Stomach (tissue), 4 donors: ENCODE measurements at regions not wholly inside any gene's neighbourhood (a gene's known extent, or its start where the extent isn't known, plus 50 kb on each side); places are given as distances from the start of the nearest gene placed in this dataset.

Experiments
- EP300 ChIP-seq: sonication (generic); formaldehyde crosslinking; IDR thresholded peaks from one replicate; pipeline ENCODE4 v1.6.1; 2017; ENCODE audit warnings: antibody characterized with exemption
- POLR2A ChIP-seq, 4 donors: fragments of 450-650 bp; IDR thresholded peaks; one replicate each; pipeline ENCODE4 v1.6.1; 2016; ENCODE audit warnings: antibody characterized with exemption in 4 of 4, control low read depth in 2 of 4, mild to moderate bottlenecking in 1 of 4, moderate library complexity in 1 of 4
- POLR2AphosphoS5 ChIP-seq, 3 donors: sonication (generic); formaldehyde crosslinking; IDR thresholded peaks; one replicate each; pipeline ENCODE4 v1.6.1; 2016; ENCODE audit warnings: antibody characterized with exemption in 3 of 3
- TF ChIP-seq, protein P1 (sequence below), 7 experiments: fragments of 450-650 bp in 4 of 7; fragments of 200-600 bp in 3 of 7; sonication (generic) in 3 of 7; IDR thresholded peaks; one replicate each; pipeline ENCODE4 v1.5.1; 2016 to 2019; ENCODE audit warnings: antibody characterized with exemption in 7 of 7, control low read depth in 2 of 7, mild to moderate bottlenecking in 1 of 7

DNA sequence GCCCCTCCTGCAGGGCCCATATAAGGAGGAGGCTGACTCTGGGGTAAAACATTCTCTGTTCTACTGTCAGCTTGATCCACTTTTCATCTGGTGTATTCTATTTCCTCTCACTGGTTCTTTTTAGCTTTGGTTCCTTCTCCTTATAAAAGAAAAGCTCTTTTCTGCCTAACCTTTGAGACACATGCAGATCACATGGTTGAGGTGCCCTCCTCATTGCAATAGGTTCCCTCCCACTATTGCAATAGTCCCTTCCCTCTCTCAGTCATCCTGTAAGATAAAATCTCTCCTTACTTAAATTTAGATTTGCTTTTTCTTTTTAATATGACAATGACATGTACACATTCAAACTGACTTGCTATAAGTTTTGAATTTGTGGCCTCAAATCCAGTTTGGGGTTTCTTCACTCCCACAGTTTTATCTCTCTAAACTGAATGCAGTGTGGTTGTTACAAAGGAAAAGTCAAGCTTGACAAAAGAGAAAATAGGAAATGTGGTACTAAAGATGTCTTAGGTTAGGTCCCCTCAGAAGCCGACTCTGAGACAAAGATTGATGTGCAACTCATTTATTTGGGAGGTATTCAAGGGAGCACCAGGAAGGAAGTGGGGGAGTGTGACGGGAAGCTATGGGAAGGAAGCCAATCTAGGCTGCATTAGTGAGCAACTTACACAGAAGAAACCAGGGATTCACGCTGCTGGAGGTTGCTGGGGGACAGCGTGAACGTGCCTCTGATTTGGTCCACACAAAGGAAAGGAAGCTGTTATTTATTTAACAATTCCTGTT, 127.6 kb upstream of the LINC00305 start:
- TF ChIP-seq, protein P1, sequence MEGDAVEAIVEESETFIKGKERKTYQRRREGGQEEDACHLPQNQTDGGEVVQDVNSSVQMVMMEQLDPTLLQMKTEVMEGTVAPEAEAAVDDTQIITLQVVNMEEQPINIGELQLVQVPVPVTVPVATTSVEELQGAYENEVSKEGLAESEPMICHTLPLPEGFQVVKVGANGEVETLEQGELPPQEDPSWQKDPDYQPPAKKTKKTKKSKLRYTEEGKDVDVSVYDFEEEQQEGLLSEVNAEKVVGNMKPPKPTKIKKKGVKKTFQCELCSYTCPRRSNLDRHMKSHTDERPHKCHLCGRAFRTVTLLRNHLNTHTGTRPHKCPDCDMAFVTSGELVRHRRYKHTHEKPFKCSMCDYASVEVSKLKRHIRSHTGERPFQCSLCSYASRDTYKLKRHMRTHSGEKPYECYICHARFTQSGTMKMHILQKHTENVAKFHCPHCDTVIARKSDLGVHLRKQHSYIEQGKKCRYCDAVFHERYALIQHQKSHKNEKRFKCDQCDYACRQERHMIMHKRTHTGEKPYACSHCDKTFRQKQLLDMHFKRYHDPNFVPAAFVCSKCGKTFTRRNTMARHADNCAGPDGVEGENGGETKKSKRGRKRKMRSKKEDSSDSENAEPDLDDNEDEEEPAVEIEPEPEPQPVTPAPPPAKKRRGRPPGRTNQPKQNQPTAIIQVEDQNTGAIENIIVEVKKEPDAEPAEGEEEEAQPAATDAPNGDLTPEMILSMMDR (IDR thresholded peaks at IDR 0.05) = no peak
- TF ChIP-seq POLR2A (IDR thresholded peaks at IDR 0.05) = no peak
- TF ChIP-seq POLR2AphosphoS5 (IDR thresholded peaks at IDR 0.05) = no peak
- no peak for TF ChIP-seq EP300
